K562 (cell line): ENCODE measurements at regions not wholly inside any gene's neighbourhood (a gene's known extent, or its start where the extent isn't known, plus 50 kb on each side); places are given as distances from the start of the nearest gene placed in this dataset.

Experiments used
- CBX5 ChIP-seq: IDR thresholded peaks from 2 replicates; pipeline ENCODE4 v1.6.1; 2014; ENCODE audit warnings: low read depth, borderline replicate concordance
- CHD1 ChIP-seq: fragments of 200-600 bp; sonication (generic); IDR thresholded peaks from one replicate; pipeline ENCODE4 v1.6.1; 2012; ENCODE audit warnings: mild to moderate bottlenecking, moderate library complexity, low read length, inconsistent platforms
- EP300 ChIP-seq: IDR thresholded peaks from 2 replicates; pipeline ENCODE4 v1.6.1; 2012; ENCODE audit warnings: low read length, improper control_type of control experiment
- EZH2 ChIP-seq: IDR thresholded peaks from 2 replicates; pipeline ENCODE4 v1.6.1; 2012; ENCODE audit warnings: low read depth, mild to moderate bottlenecking, inconsistent platforms, low read length, borderline replicate concordance
- FOXM1 ChIP-seq, 2 experiments: fragments of 450-650 bp in 1 of 2; sonication (generic) in 1 of 2; formaldehyde crosslinking in 1 of 2; IDR thresholded peaks; 2 replicates each; pipeline versions ENCODE4 v1.6.1 to v1.9.0; 2017 to 2022; ENCODE audit warnings: low read depth in 2 of 2, mild to moderate bottlenecking in 2 of 2, missing genetic modification reagents in 1 of 2, moderate library complexity in 1 of 2
- FOXP1 ChIP-seq: sonication (generic); formaldehyde crosslinking; IDR thresholded peaks from 2 replicates; pipeline ENCODE4 v1.8.0; 2022; ENCODE audit warnings: mild to moderate bottlenecking, missing genetic modification reagents
- MCM3 ChIP-seq: fragments of 450-650 bp; IDR thresholded peaks from 2 replicates; pipeline ENCODE4 v1.6.1; 2016
- POLR2AphosphoS5 ChIP-seq: IDR thresholded peaks from 2 replicates; pipeline ENCODE4 v1.6.1; 2011; ENCODE audit warnings: mild to moderate bottlenecking, low read depth, low read length, moderate library complexity; ENCODE audit not compliant: control insufficient read depth, insufficient read depth
- SP2 ChIP-seq: IDR thresholded peaks from 2 replicates; pipeline ENCODE4 v1.6.1; 2011; ENCODE audit warnings: mild to moderate bottlenecking, low read depth, low read length, moderate library complexity; ENCODE audit not compliant: poor library complexity, severe bottlenecking; ENCODE audit errors: extremely low read depth
- SPI1 ChIP-seq: IDR thresholded peaks from 2 replicates; pipeline ENCODE4 v1.6.1; 2011; ENCODE audit warnings: low read depth, low read length, control low read depth, borderline replicate concordance
- TAF1 ChIP-seq: IDR thresholded peaks from 2 replicates; pipeline ENCODE4 v1.6.1; 2011; ENCODE audit warnings: mild to moderate bottlenecking, low read length, moderate library complexity; ENCODE audit not compliant: insufficient read depth, control insufficient read depth, severe bottlenecking; ENCODE audit errors: extremely low read depth
- ZBTB17 ChIP-seq: fragments of 450-650 bp; formaldehyde crosslinking; IDR thresholded peaks from 2 replicates; pipeline ENCODE4 v1.4.0; 2020; ENCODE audit warnings: mild to moderate bottlenecking
- ZC3H11A ChIP-seq: IDR thresholded peaks from 2 replicates; pipeline ENCODE4 v1.6.1; 2012; ENCODE audit warnings: low read depth, low read length, improper control_type of control experiment
- TF ChIP-seq, protein P1 (sequence below): fragments of 250-450 bp; sonication (Bioruptor Pico); IDR thresholded peaks from 2 replicates; pipeline ENCODE4 v1.9.0; 2021; ENCODE audit warnings: mild to moderate bottlenecking

GRCh38 chr2:187749804-187750431, 195.7 kb upstream of the TFPI start:
- TF ChIP-seq ZC3H11A (no peak), SPI1 (no peak), EP300 (no peak), CHD1 (no peak), EZH2 (no peak), TAF1 (no peak), CBX5 (no peak), POLR2AphosphoS5 (no peak), FOXP1 (CRISPR knock-in tag) (no peak), ZBTB17 (CRISPR knock-in tag) (no peak), SP2 (no peak), MCM3 (no peak), FOXM1 (IDR thresholded peaks at IDR 0.05; ENCODE audit: low read depth) (no peak), FOXM1 (CRISPR knock-in tag; IDR thresholded peaks at IDR 0.05; ENCODE audit: low read depth) (no peak)
- TF ChIP-seq, protein P1, sequence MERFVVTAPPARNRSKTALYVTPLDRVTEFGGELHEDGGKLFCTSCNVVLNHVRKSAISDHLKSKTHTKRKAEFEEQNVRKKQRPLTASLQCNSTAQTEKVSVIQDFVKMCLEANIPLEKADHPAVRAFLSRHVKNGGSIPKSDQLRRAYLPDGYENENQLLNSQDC: no peak
